ENCODE measurements at regions not wholly inside any gene's neighbourhood (a gene's known extent, or its start where the extent isn't known, plus 50 kb on each side); places are given as distances from the start of the nearest gene placed in this dataset.

DNA sequence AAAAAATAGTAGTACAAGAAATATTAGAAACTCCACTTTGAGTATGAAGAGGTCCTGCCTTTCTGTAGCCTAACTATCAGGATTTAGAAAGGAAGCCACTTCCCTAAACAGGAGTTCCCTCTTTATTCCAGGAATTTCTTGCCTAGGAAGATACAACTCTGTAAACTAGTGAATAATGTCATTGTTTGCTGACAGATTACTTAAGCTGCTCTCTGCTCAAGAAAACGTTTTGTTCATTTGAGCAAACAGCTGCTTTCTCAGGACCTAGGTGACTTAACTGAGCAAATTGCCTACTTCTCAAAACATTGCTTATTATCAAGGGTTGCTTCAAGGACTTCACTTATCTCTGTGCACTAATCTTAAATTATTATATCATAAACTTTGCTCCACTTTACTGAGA, 1419.4 kb upstream of the SLC10A2 start:
- TF ChIP-seq, protein P1, sequence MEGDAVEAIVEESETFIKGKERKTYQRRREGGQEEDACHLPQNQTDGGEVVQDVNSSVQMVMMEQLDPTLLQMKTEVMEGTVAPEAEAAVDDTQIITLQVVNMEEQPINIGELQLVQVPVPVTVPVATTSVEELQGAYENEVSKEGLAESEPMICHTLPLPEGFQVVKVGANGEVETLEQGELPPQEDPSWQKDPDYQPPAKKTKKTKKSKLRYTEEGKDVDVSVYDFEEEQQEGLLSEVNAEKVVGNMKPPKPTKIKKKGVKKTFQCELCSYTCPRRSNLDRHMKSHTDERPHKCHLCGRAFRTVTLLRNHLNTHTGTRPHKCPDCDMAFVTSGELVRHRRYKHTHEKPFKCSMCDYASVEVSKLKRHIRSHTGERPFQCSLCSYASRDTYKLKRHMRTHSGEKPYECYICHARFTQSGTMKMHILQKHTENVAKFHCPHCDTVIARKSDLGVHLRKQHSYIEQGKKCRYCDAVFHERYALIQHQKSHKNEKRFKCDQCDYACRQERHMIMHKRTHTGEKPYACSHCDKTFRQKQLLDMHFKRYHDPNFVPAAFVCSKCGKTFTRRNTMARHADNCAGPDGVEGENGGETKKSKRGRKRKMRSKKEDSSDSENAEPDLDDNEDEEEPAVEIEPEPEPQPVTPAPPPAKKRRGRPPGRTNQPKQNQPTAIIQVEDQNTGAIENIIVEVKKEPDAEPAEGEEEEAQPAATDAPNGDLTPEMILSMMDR (IDR thresholded peaks at IDR 0.05): no peak
- no peak for TF ChIP-seq POLR2A (IDR thresholded peaks at IDR 0.05)

All from right lobe of liver (tissue), 4 donors.